Natural killer cell treated with Interleukin-12 subunit alpha and Interleukin-12 subunit beta and Interleukin-15 and Interleukin-18, amount 100 ng/mL, for 72 hours (primary cell): ENCODE measurements at regions not wholly inside any gene's neighbourhood (a gene's known extent, or its start where the extent isn't known, plus 50 kb on each side); places are given as distances from the start of the nearest gene placed in this dataset.

Source experiments
- ATAC-seq, 2 donors: fragments of 150-1000 bp; cut with Tn5 transposase in 1 of 2; sonication (Bioruptor Pico), chemical (Tn5 transposase) in 1 of 2; 2 replicates each; pipeline ENCODE4 v1.10.0; 2021
- DNase-seq: peaks from one replicate; pipeline ENCODE4 v3.0.0; 2022; ENCODE audit warnings: low spot score
- H3K27ac Mint-ChIP-seq, 2 donors: 1 replicate in 1 of 2; 2 replicates in 1 of 2; pipeline ENCODE4 v1.8.0; 2022; ENCODE audit warnings: mixed read lengths in 2 of 2, mild to moderate bottlenecking in 1 of 2, moderate library complexity in 1 of 2
- H3K27me3 Mint-ChIP-seq, 2 donors: 1 replicate in 1 of 2; 2 replicates in 1 of 2; pipeline ENCODE4 v1.8.0; 2022; ENCODE audit warnings: mixed read lengths in 2 of 2
- H3K36me3 Mint-ChIP-seq: one replicate; pipeline ENCODE4 v1.8.0; 2022; ENCODE audit warnings: mixed read lengths
- H3K4me1 Mint-ChIP-seq, 2 donors: 1 replicate in 1 of 2; 2 replicates in 1 of 2; pipeline ENCODE4 v1.8.0; 2022; ENCODE audit warnings: low read depth in 2 of 2, mixed read lengths in 2 of 2, mild to moderate bottlenecking in 1 of 2
- H3K4me3 Mint-ChIP-seq: one replicate; pipeline ENCODE4 v1.8.0; 2022; ENCODE audit warnings: mixed read lengths
- H3K9me3 Mint-ChIP-seq: 2 replicates; pipeline ENCODE4 v1.8.0; 2022; ENCODE audit warnings: mixed read lengths

DNA sequence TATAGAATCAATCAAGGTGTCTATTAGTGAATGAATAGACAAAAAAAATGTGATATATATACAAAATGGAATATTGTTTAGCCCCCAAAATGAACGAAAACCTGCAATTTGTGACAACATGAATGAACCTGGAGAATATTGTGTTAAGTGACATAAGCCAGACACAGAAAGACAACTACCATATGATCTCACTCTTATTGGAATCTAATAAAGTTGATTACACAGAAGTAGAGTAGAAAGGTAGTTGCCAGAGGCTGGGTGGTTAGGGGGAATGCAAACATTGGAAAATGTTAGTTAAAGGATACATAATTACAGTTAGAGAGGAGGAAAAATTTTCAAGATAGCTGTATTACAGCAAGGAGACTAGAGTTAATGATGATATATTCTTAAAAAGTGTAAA is 1962.3 kb downstream of the EFNA5 start:
- no peak overlapping the region for H3K27ac Mint-ChIP-seq
- H3K4me1 Mint-ChIP-seq: no peaks in the 10 kb centered on the region
- no peaks in the 10 kb centered on the region for H3K36me3 Mint-ChIP-seq
- no peak for DNase-seq
- no peak for ATAC-seq
- no peaks in the 10 kb centered on the region for H3K27me3 Mint-ChIP-seq
- H3K4me3 Mint-ChIP-seq: no peak overlapping the region
- H3K9me3 Mint-ChIP-seq: peaks cover 18% of the 10 kb centered on the region

DNA sequence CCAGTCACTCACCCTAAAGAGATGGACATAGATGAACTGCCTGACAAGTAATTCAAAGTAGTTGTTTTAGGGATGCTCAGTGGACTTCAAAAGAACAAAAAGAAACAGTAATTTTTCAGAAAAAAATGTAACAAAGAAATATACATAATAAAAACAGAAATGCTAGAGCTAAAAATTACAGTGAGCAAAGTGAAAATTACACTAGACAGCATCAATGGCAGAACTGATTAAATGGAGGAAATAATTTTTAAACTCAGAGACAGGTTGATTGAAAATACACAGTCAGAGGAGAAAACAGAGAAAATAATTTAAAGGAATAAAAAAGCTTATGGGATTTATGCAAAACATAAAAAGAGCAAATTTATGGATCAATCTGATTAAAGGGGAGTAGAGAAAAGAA is 1968.4 kb downstream of the EFNA5 start:
- ATAC-seq (no peak), DNase-seq (no peak)
- no peaks in the 10 kb centered on the region for H3K4me1 Mint-ChIP-seq
- peaks cover 31% of the 10 kb centered on the region for H3K9me3 Mint-ChIP-seq
- no peaks in the 10 kb centered on the region for H3K27me3 Mint-ChIP-seq
- H3K36me3 Mint-ChIP-seq: no peaks in the 10 kb centered on the region
- H3K4me3 Mint-ChIP-seq: no peak overlapping the region
- no peak overlapping the region for H3K27ac Mint-ChIP-seq

DNA sequence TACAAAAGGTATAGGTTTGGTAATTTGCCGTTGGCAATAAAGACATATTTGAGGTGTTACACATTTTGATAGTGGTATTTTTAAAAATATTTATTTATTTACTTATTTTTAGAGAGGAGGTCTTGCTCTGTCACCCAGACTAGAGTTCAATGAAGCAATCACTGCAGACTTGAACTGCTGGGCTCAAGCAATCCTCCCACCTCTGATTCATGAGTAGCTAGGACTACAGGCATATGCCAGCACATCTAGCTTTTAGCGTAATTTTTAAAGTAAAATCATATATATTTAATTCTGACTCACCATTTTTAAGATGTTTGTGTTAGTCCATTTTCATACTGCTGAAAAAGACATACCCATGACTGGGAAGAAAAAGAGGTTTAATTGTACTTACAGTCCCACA is 1974.3 kb downstream of the EFNA5 start:
- H3K27ac Mint-ChIP-seq: no peak overlapping the region
- no peaks in the 10 kb centered on the region for H3K36me3 Mint-ChIP-seq
- no peaks in the 10 kb centered on the region for H3K4me1 Mint-ChIP-seq
- ATAC-seq: no peak
- no peak for DNase-seq
- H3K9me3 Mint-ChIP-seq: peaks cover 17% of the 10 kb centered on the region
- no peaks in the 10 kb centered on the region for H3K27me3 Mint-ChIP-seq
- no peak overlapping the region for H3K4me3 Mint-ChIP-seq

DNA sequence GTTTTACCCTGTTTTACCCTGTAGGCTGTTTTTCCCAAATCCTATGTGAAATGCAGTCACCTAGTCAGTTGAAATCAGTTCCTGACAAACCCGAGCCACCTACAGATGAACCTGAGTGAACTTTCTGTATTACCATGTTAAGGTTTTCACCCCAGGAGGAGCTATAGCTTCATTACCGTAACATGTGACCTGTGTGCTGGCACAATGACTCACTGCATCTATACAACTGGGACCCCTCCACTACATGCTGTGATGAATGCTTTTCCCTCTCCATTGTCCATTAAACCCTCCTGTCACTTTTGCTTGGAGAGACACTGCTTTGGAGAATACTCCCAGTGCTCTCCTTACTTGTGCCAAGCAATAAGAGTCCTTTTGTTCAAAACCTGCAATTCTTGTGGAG is 1974.8 kb downstream of the EFNA5 start:
- ATAC-seq: no peak
- DNase-seq: no peak
- Mint-ChIP-seq H3K9me3 (peaks cover 14% of the 10 kb centered on the region), H3K36me3 (no peaks in the 10 kb centered on the region), H3K27me3 (no peaks in the 10 kb centered on the region), H3K27ac (no peak overlapping the region), H3K4me1 (no peaks in the 10 kb centered on the region), H3K4me3 (no peak overlapping the region)

DNA sequence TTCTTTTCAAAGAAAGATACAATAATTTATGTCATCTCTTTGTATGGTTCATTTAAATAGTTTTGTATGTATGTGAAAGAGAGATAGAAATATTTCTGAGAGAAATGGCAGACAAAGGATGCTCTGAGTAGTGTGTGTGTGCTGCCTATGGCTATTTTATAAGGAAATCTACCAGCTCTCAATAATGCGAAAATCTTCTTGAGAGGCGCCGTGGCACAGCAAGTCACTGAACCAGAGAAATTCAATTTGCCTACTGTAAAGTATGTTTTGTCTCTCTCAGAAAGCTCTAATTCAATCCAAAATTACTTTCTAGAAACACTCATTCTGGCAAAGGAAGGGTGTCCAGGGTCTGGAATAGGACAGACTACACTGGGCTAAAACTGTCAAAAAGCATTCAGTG is 1981.1 kb downstream of the EFNA5 start:
- no peak overlapping the region for H3K27ac Mint-ChIP-seq
- H3K9me3 Mint-ChIP-seq: peaks cover 6% of the 10 kb centered on the region
- DNase-seq: no peak
- no peaks in the 10 kb centered on the region for H3K36me3 Mint-ChIP-seq
- H3K4me1 Mint-ChIP-seq: no peaks in the 10 kb centered on the region
- H3K27me3 Mint-ChIP-seq: no peaks in the 10 kb centered on the region
- no peak overlapping the region for H3K4me3 Mint-ChIP-seq
- no peak for ATAC-seq

DNA sequence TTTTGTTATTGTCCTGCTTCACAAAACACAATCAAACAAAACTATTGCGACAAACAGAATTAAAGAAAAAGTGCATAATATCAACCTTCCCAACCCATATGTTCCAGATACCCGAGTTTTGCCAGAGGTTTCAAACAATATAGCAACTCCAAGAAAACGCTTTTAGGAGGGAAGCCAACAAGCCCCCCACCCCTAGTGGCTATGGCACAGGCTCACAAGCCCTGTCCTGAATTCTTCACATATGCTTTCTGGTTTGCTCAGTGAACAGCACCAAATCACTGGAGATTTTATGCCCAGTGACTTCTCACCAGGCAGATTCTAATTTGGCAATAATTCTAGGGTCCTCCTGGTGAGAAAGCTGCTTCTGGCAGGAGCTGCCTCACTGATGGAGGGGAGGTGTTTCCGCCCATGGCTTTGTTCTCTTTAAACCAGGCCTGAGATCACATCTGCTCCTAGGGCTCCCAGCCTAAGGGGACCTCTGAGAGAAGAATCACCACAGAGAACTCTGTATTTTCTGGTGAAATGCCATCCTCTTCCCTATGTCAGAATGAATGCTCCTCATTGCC is 1982.4 kb downstream of the EFNA5 start:
- Mint-ChIP-seq H3K27me3 (no peaks in the 10 kb centered on the region), H3K4me3 (no peak overlapping the region), H3K9me3 (peaks cover 3% of the 10 kb centered on the region), H3K27ac (no peak overlapping the region), H3K4me1 (no peaks in the 10 kb centered on the region), H3K36me3 (peaks cover 4% of the 10 kb centered on the region)
- no peak for ATAC-seq
- DNase-seq: no peak

DNA sequence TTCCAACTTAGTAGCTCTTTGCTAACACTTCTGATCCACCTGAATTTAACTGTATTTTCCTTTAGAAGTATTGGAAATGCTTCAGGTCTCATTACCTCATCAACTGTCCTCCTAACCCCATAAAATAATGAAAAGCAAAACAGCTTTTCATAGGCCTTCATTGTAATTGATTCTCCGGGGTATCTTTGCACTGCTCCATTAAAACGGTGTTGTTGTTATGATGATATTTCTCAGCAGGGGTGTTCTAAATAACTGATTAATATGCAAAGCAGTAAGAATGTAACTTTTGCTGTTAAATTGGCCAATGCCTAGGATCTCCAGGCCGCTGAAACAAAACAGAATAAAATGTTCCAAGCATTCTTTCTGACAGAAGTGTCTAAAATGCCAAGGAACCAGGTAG is 1983.2 kb downstream of the EFNA5 start:
- ATAC-seq: no peak
- Mint-ChIP-seq H3K4me1 (no peaks in the 10 kb centered on the region), H3K27ac (no peak overlapping the region), H3K9me3 (peaks cover 3% of the 10 kb centered on the region), H3K36me3 (peaks cover 5% of the 10 kb centered on the region), H3K27me3 (no peaks in the 10 kb centered on the region), H3K4me3 (no peak overlapping the region)
- no peak for DNase-seq

DNA sequence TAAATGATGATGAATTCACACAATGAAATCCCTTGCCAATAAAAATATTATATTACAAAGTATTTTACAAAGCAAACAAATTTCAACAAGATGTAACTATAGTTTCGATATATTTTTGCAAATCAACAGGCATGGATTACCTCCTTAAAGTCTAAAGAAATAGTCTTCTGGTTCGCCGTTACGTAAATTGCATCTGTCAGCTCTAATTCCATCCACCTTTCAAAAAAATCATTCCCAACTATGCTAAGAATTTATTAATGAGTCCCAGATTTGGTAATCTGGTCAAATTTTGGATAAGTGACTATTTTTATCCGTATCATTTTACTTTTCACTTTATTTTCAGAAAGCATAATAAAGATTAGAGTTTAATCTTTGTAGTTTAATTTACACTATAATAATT is 1984.9 kb downstream of the EFNA5 start:
- Mint-ChIP-seq H3K27me3 (no peaks in the 10 kb centered on the region), H3K4me1 (no peaks in the 10 kb centered on the region), H3K4me3 (no peak overlapping the region), H3K36me3 (peaks cover 5% of the 10 kb centered on the region), H3K27ac (no peak overlapping the region), H3K9me3 (peaks cover 10% of the 10 kb centered on the region)
- DNase-seq (no peak), ATAC-seq (no peak)

DNA sequence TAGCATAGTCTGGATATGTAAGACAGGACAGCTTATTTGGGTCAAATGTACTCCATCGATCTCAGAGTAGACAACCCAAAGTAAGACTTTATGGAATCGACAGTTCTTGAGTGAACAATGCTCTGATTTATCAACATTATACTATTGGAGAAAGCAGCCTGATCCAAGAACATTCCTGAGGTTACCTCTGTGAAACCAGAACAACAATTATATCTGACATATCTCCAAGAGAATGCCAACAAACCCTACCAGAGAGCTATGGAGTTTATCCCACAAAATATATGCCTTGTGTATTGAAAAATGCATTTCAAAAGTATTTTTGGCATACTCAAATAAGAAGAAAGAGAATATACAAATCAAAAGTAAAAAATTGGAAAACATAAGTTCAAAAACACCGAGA is 1985.9 kb downstream of the EFNA5 start:
- DNase-seq (no peak), ATAC-seq (no peak)
- H3K27me3 Mint-ChIP-seq: no peaks in the 10 kb centered on the region
- no peaks in the 10 kb centered on the region for H3K4me1 Mint-ChIP-seq
- H3K9me3 Mint-ChIP-seq: peaks cover 10% of the 10 kb centered on the region
- H3K27ac Mint-ChIP-seq: no peak overlapping the region
- H3K4me3 Mint-ChIP-seq: no peak overlapping the region
- H3K36me3 Mint-ChIP-seq: peaks cover 5% of the 10 kb centered on the region

DNA sequence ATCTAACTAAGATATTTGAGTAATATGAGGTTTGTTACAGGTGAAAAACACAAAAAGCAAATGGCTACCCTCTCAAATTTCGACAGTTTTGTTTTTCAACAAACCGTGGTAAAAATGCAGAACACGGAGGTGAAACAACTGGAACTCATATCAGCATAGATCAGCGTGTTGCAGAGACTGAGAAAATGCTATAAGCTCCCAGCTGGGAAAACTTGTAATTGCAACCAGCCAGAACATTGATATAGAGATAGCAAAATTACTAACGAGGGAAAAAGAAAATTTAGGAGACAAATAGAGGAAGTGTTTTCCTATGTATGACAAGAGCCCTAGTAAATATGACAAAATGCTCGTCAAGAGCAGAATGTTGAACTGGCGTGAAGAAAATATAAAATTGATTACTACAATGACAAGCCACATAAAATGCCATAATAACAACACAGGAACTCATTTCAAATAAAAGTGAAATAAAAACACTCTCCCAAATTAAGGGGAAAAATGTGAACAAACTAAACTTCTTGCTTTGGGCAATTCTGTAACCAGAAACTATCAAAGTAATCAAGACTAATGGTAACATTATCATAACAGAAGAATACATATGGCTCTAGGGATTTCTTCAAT is 1989.8 kb downstream of the EFNA5 start:
- ATAC-seq: no peak
- H3K4me1 Mint-ChIP-seq: no peaks in the 10 kb centered on the region
- peaks cover 5% of the 10 kb centered on the region for H3K36me3 Mint-ChIP-seq
- H3K9me3 Mint-ChIP-seq: peaks cover 16% of the 10 kb centered on the region
- H3K27ac Mint-ChIP-seq: no peak overlapping the region
- H3K27me3 Mint-ChIP-seq: no peaks in the 10 kb centered on the region
- no peak overlapping the region for H3K4me3 Mint-ChIP-seq
- no peak for DNase-seq

DNA sequence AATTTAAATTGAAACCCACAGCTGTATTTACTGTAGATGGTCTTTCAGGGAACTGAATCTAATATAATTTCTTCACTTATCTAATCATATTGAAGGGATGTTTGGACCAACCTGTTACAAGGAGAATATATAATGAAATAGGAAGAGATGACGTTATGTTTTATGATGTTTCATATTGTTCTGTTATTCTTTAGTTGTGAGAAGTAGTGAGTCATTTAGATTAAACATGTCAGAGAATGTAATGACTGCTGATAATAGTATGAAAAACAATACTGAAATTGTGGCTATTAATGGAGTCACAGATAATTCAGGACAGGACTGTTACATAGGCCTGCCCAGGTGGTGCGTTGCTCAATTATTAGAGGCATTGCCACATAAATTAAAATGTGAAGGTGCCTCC is 1993.4 kb downstream of the EFNA5 start:
- Mint-ChIP-seq H3K27ac (no peak overlapping the region), H3K9me3 (peaks cover 16% of the 10 kb centered on the region), H3K4me3 (no peak overlapping the region), H3K27me3 (no peaks in the 10 kb centered on the region), H3K36me3 (no peaks in the 10 kb centered on the region), H3K4me1 (no peaks in the 10 kb centered on the region)
- ATAC-seq (no peak), DNase-seq (no peak)

DNA sequence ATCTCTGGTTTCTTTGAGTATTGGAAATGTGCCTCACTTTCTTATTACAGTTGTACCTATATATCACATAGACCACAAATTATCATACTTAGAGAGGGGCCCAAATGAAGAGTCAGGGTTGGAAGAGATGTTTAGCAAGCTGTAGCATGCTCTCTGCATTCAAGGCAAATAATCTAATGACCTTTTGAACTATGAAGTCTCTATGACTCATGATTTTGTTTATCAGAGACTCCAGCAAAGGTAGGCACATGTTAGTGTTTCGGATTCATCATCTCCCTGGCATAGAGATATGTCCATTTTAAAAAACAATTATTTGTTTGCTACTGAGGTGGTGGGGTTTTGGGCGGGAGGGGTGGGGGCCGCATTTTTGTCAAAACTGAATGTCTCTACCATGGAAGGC is 2000.1 kb downstream of the EFNA5 start:
- H3K9me3 Mint-ChIP-seq: peaks cover 25% of the 10 kb centered on the region
- H3K36me3 Mint-ChIP-seq: peaks cover 11% of the 10 kb centered on the region
- DNase-seq (no peak), ATAC-seq (no peak)
- no peaks in the 10 kb centered on the region for H3K27me3 Mint-ChIP-seq
- H3K4me1 Mint-ChIP-seq: no peaks in the 10 kb centered on the region
- no peak overlapping the region for H3K27ac Mint-ChIP-seq
- H3K4me3 Mint-ChIP-seq: no peak overlapping the region

DNA sequence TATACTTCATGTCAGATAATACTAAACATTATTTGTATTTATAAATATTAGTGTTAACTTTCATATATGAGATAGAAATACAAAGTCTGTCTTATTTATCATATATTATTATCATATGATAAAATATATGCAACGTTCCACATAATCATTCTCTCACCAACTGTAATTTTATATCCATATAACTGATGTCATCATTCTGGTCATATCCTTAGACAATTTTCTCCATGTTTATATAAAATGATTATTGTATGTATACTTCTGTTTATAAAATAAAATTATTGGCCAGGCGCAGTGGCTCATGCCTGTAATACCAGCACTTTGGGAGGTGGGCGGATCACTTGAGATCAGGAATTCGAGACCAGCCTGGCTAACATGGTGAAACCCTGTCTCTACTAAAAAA is 2007.1 kb downstream of the EFNA5 start:
- peaks cover 7% of the 10 kb centered on the region for H3K36me3 Mint-ChIP-seq
- no peak for ATAC-seq
- peaks cover 9% of the 10 kb centered on the region for H3K9me3 Mint-ChIP-seq
- no peak for DNase-seq
- no peaks in the 10 kb centered on the region for H3K4me1 Mint-ChIP-seq
- no peak overlapping the region for H3K27ac Mint-ChIP-seq
- no peaks in the 10 kb centered on the region for H3K27me3 Mint-ChIP-seq
- no peak overlapping the region for H3K4me3 Mint-ChIP-seq

DNA sequence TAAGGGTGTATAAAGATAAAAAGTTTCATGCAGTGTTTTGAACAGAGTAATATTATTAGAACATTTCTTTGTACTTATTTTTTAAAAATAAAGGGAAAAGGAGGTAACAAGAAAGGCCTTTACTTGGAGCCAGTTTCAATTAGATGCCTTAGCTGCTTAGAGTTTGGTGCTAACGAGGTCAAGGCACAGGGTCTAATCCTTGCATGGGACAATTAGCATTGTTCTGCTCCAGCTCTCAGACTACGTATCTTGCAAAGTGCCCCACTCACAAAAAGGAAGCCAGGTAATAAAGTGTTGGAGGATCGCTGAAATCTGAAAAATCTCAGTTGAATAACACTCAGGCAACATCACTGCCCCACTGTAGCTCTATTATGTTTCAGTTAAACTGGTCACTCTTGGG is 2011.3 kb downstream of the EFNA5 start:
- H3K27ac Mint-ChIP-seq: no peak overlapping the region
- H3K9me3 Mint-ChIP-seq: no peaks in the 10 kb centered on the region
- DNase-seq (no peak), ATAC-seq (no peak)
- H3K36me3 Mint-ChIP-seq: no peaks in the 10 kb centered on the region
- no peaks in the 10 kb centered on the region for H3K4me1 Mint-ChIP-seq
- H3K4me3 Mint-ChIP-seq: no peak overlapping the region
- H3K27me3 Mint-ChIP-seq: no peaks in the 10 kb centered on the region

DNA sequence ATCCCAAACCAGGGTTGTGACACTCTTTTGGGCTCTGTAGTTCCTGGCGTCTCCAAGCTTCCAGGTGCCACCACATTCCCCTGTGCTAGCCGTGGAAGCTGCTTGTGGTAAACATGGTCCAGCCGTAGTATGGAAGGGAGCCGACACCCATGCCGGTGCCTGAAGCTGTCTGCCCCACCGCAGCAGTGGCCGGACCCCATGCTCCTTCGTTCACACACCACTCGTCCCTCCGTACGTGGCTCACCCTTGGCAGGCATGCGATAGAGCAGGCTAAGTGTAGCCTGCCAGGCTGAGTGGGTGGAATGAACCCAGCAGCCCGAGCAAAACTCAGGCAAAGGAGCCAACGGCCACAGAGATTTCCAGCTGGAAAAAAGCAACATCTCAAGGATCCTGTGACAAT is 2030.4 kb downstream of the EFNA5 start:
- Mint-ChIP-seq H3K36me3 (peaks cover 6% of the 10 kb centered on the region), H3K4me3 (no peak overlapping the region), H3K27ac (no peak overlapping the region), H3K27me3 (no peaks in the 10 kb centered on the region), H3K4me1 (no peaks in the 10 kb centered on the region), H3K9me3 (peaks cover 6% of the 10 kb centered on the region)
- DNase-seq (no peak), ATAC-seq (no peak)
